ENCODE measurements at regions not wholly inside any gene's neighbourhood (a gene's known extent, or its start where the extent isn't known, plus 50 kb on each side); places are given as distances from the start of the nearest gene placed in this dataset.

DNA sequence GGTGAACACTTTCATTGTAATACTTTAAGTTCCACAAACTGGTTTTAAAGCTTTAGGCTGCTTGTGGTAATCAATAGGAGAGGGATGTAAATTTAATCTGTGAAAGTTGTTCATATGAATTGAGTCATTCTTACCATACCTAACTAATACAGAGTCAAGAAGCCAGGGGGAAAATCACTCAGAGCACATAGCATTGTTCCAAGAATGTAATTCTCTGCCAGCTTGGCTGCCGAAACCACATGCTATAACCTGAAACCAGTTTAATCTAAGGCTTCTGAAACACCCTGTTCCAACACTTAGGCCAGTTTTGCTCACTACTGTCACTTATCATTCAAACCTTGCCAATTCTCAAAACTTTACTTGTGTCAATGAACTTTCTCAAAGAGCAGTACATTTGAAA lies 528.8 kb upstream of the GRAMD2B start:
- no peak for TF ChIP-seq CTCF (IDR thresholded peaks at IDR 0.05; ENCODE audit: unreplicated experiment)
- peaks cover 9% of the 10 kb centered on the region for H3K9me3 Mint-ChIP-seq
- no peak overlapping the region for H3K27ac Mint-ChIP-seq
- no peaks in the 10 kb centered on the region for H3K36me3 Mint-ChIP-seq
- no peak overlapping the region for H3K4me3 Mint-ChIP-seq
- no peaks in the 10 kb centered on the region for H3K27me3 Mint-ChIP-seq (ENCODE audit: low read depth)
- H3K4me1 Mint-ChIP-seq, result peaks cover 12% of the 10 kb centered on the region
- no peak for DNase-seq (ENCODE audit: low spot score in 2 of 2, unreplicated experiment in 2 of 2)

GRCh38 chr5:125896368-125896767 lies 526.8 kb upstream of the GRAMD2B start:
- H3K27ac Mint-ChIP-seq, result no peak overlapping the region
- no peaks in the 10 kb centered on the region for H3K36me3 Mint-ChIP-seq
- no peak for TF ChIP-seq CTCF (IDR thresholded peaks at IDR 0.05; ENCODE audit: unreplicated experiment)
- H3K27me3 Mint-ChIP-seq (ENCODE audit: low read depth), result no peaks in the 10 kb centered on the region
- DNase-seq (ENCODE audit: low spot score in 2 of 2, unreplicated experiment in 2 of 2), result no peak
- H3K9me3 Mint-ChIP-seq, result peaks cover 9% of the 10 kb centered on the region
- peaks cover 12% of the 10 kb centered on the region for H3K4me1 Mint-ChIP-seq
- no peak overlapping the region for H3K4me3 Mint-ChIP-seq

GRCh38 chr5:125897089-125897488 lies 526.1 kb upstream of the GRAMD2B start:
- Mint-ChIP-seq H3K4me3 (no peak overlapping the region), H3K4me1 (peaks cover 12% of the 10 kb centered on the region), H3K27me3 (ENCODE audit: low read depth) (no peaks in the 10 kb centered on the region), H3K9me3 (peaks cover 9% of the 10 kb centered on the region), H3K36me3 (no peaks in the 10 kb centered on the region), H3K27ac (no peak overlapping the region)
- no peak for DNase-seq (ENCODE audit: low spot score in 2 of 2, unreplicated experiment in 2 of 2)
- TF ChIP-seq CTCF (IDR thresholded peaks at IDR 0.05; ENCODE audit: unreplicated experiment), result no peak

DNA sequence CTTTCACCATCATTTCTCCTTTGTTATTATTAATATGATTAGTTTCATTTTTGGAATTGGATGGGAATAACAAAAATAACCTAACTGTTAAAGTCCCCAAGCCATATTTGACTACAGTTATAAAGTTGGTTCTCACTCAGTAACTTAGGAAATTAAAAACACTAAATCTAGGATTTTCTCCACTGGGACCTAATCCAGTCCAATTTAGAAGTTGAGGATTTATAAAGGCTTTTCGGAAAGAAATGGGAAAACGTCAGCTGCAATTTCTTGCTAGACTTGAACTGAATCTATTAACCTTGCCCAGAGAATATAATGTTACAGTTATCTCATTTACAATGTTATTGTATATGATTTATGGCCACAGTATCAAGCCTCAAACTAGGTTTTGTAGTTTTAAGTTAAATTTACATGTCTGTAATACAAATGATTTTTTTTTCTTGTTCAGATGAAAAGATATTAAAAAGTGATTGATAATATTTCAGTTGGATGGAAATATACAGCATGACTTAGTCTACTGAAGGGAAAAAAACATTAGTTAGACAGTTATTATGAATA lies 524.3 kb upstream of the GRAMD2B start:
- no peak for TF ChIP-seq CTCF (IDR thresholded peaks at IDR 0.05; ENCODE audit: unreplicated experiment)
- H3K9me3 Mint-ChIP-seq, result no peaks in the 10 kb centered on the region
- H3K4me3 Mint-ChIP-seq, result no peak overlapping the region
- no peaks in the 10 kb centered on the region for H3K27me3 Mint-ChIP-seq (ENCODE audit: low read depth)
- H3K36me3 Mint-ChIP-seq, result no peaks in the 10 kb centered on the region
- no peak overlapping the region for H3K27ac Mint-ChIP-seq
- H3K4me1 Mint-ChIP-seq, result peaks cover 12% of the 10 kb centered on the region
- DNase-seq (ENCODE audit: low spot score in 2 of 2, unreplicated experiment in 2 of 2), result no peak

DNA sequence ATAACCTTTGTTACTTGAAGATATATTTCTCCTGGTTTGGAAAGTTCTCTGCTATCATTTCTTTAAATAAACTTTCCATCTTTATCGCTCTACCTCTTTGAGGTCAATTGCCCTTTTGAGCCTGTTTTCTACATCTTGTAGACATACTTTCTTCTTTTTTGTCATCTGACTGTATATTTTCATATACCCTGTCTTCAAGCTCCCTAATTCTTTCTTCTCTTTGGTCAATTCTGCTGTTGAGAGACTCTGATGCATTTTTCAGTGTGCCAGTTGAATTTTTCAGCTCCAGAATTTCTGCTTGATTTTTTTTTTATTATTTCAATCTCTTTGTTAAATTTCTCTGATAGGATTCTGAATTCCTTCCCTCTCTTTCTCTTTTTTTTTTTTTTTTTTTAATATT lies 511.2 kb upstream of the GRAMD2B start:
- DNase-seq (ENCODE audit: low spot score in 2 of 2, unreplicated experiment in 2 of 2), result no peak
- Mint-ChIP-seq H3K4me3 (no peak overlapping the region), H3K36me3 (peaks cover 24% of the 10 kb centered on the region), H3K4me1 (no peaks in the 10 kb centered on the region), H3K27me3 (ENCODE audit: low read depth) (no peaks in the 10 kb centered on the region), H3K9me3 (peaks cover 52% of the 10 kb centered on the region), H3K27ac (no peak overlapping the region)
- TF ChIP-seq CTCF (IDR thresholded peaks at IDR 0.05; ENCODE audit: unreplicated experiment), result no peak

DNA sequence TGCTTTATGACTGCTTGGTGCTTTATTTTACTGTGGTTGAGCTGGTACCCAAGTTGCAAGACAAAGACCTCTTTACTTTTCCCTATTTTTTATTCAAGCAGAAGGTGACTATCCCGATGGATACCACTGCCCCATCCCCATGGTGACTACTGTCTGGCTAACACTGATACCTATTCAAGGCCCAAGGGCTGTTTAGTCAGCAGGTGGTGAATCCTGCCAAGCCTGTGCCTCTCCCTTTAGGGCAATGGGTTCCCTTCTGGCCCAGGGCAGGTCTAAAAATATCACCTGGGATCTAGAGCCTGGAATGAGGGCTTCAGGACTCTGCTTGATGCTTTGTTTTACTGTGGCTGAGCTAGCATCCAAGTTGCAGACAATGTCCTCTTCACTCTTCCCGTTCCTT lies 510.0 kb upstream of the GRAMD2B start:
- Mint-ChIP-seq H3K27me3 (ENCODE audit: low read depth) (no peaks in the 10 kb centered on the region), H3K9me3 (peaks cover 42% of the 10 kb centered on the region)

More for the DNA sequence above, 510.0 kb upstream of the GRAMD2B start:
- no peak overlapping the region for H3K4me3 Mint-ChIP-seq
- no peak overlapping the region for H3K27ac Mint-ChIP-seq
- DNase-seq (ENCODE audit: low spot score in 2 of 2, unreplicated experiment in 2 of 2), result no peak
- no peaks in the 10 kb centered on the region for H3K4me1 Mint-ChIP-seq
- no peak for TF ChIP-seq CTCF (IDR thresholded peaks at IDR 0.05; ENCODE audit: unreplicated experiment)
- peaks cover 18% of the 10 kb centered on the region for H3K36me3 Mint-ChIP-seq
